Hepatocyte (in vitro differentiated cells): ENCODE measurements at regions not wholly inside any gene's neighbourhood (a gene's known extent, or its start where the extent isn't known, plus 50 kb on each side); places are given as distances from the start of the nearest gene placed in this dataset.

Experiments used
- EZH2phosphoT487 ChIP-seq: fragments of 200-600 bp; sonication (generic); IDR thresholded peaks from one replicate; pipeline ENCODE4 v1.6.1; 2018; ENCODE audit warnings: antibody characterized with exemption, mild to moderate bottlenecking, low read depth, moderate library complexity; ENCODE audit not compliant: unreplicated experiment, severe bottlenecking
- TF ChIP-seq, protein P1 (sequence below): fragments of 200-600 bp; sonication (generic); IDR thresholded peaks from 2 replicates; pipeline ENCODE4 v1.5.1; 2016; ENCODE audit warnings: antibody characterized with exemption, mild to moderate bottlenecking; ENCODE audit not compliant: poor library complexity

DNA sequence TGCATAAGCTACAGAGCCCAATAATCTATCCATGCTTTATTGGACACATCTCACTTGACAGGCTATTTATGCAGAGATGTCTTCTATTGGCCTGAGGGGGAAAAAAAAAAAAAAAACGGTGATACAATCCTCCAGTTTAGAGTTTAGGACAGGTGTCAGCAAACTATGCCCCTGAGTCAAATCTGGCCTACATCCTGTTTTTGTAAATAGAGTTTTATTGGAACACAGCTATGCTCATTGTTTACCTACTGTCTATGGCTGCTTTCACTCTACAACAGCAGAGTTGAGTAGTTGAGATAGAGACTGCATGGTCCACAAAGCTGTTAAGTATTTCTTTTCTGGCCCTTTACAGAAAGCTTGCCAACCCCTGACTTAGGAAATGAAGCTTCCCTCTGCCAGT, 403.1 kb downstream of the C12orf75 start:
- TF ChIP-seq, protein P1, sequence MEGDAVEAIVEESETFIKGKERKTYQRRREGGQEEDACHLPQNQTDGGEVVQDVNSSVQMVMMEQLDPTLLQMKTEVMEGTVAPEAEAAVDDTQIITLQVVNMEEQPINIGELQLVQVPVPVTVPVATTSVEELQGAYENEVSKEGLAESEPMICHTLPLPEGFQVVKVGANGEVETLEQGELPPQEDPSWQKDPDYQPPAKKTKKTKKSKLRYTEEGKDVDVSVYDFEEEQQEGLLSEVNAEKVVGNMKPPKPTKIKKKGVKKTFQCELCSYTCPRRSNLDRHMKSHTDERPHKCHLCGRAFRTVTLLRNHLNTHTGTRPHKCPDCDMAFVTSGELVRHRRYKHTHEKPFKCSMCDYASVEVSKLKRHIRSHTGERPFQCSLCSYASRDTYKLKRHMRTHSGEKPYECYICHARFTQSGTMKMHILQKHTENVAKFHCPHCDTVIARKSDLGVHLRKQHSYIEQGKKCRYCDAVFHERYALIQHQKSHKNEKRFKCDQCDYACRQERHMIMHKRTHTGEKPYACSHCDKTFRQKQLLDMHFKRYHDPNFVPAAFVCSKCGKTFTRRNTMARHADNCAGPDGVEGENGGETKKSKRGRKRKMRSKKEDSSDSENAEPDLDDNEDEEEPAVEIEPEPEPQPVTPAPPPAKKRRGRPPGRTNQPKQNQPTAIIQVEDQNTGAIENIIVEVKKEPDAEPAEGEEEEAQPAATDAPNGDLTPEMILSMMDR = no peak
- TF ChIP-seq EZH2phosphoT487 = no peak
